WTC11 (cell line): ENCODE measurements at regions not wholly inside any gene's neighbourhood (a gene's known extent, or its start where the extent isn't known, plus 50 kb on each side); places are given as distances from the start of the nearest gene placed in this dataset.

ENCODE experiments used
- ATAC-seq: fragments of 200-7000 bp; cut with Tn5 transposase; 2 replicates; pipeline ENCODE4 v1.10.0; 2021; ENCODE audit warnings: mild to moderate bottlenecking, moderate library complexity
- CTCF ChIA-PET: fragments of 300-600 bp; sonication (Branson Sonifier 250); formaldehyde crosslinking; loops from one replicate; lab custom pipeline; 2021; ENCODE audit warnings: antibody characterized with exemption; lab: Charles Lee
- POLR2A ChIA-PET: fragments of 350-600 bp; sonication (Branson Sonifier 250); formaldehyde crosslinking; loops from one replicate; lab custom pipeline; 2021; ENCODE audit warnings: antibody characterized with exemption; lab: Charles Lee
- DNase-seq: peaks from one replicate; pipeline ENCODE4 v3.0.0; 2021; ENCODE audit warnings: low spot score
- H3K27ac Mint-ChIP-seq: 2 replicates; pipeline ENCODE4 v1.8.0; 2021; ENCODE audit warnings: mixed read lengths
- H3K27me3 Mint-ChIP-seq: 2 replicates; pipeline ENCODE4 v1.8.0; 2021; ENCODE audit warnings: low read depth, mild to moderate bottlenecking, moderate library complexity, mixed read lengths
- H3K36me3 Mint-ChIP-seq: 2 replicates; pipeline ENCODE4 v1.8.0; 2021; ENCODE audit warnings: mixed read lengths
- H3K4me1 Mint-ChIP-seq: 2 replicates; pipeline ENCODE4 v1.8.0; 2022; ENCODE audit warnings: mixed read lengths
- H3K4me3 Mint-ChIP-seq: 2 replicates; pipeline ENCODE4 v1.8.0; 2021; ENCODE audit warnings: mild to moderate bottlenecking, moderate library complexity, mixed read lengths
- H3K9me3 Mint-ChIP-seq: 2 replicates; pipeline ENCODE4 v1.8.0; 2021; ENCODE audit warnings: mixed read lengths
- ATF1 ChIP-seq: sonication (generic); formaldehyde crosslinking; IDR thresholded peaks from 2 replicates; pipeline ENCODE4 v1.8.1; 2023; ENCODE audit warnings: mild to moderate bottlenecking, moderate library complexity, missing genetic modification reagents
- ATF3 ChIP-seq: sonication (generic); formaldehyde crosslinking; conservative IDR thresholded peaks from 2 replicates; pipeline ENCODE4 v1.8.1; 2022; ENCODE audit warnings: mild to moderate bottlenecking, missing genetic modification reagents
- CREB1 ChIP-seq: sonication (generic); formaldehyde crosslinking; IDR thresholded peaks from 2 replicates; pipeline ENCODE4 v1.8.0; 2023; ENCODE audit warnings: mild to moderate bottlenecking, missing genetic modification reagents
- ELF4 ChIP-seq: sonication (generic); formaldehyde crosslinking; IDR thresholded peaks from 2 replicates; pipeline ENCODE4 v1.8.1; 2022; ENCODE audit warnings: low read depth, mild to moderate bottlenecking, moderate library complexity, missing genetic modification reagents
- ERG ChIP-seq: fragments of 250-450 bp; sonication (Bioruptor Pico); IDR thresholded peaks from 2 replicates; pipeline ENCODE4 v1.8.0; 2021; ENCODE audit warnings: mild to moderate bottlenecking
- ESRRA ChIP-seq: sonication (generic); formaldehyde crosslinking; IDR thresholded peaks from 2 replicates; pipeline ENCODE4 v1.8.1; 2022; ENCODE audit warnings: mild to moderate bottlenecking, missing genetic modification reagents, borderline replicate concordance
- ETV6 ChIP-seq: sonication (generic); formaldehyde crosslinking; IDR thresholded peaks from 2 replicates; pipeline ENCODE4 v1.8.1; 2022; ENCODE audit warnings: mild to moderate bottlenecking, missing genetic modification reagents
- FOXJ3 ChIP-seq: sonication (generic); formaldehyde crosslinking; IDR thresholded peaks from 2 replicates; pipeline ENCODE4 v1.9.0; 2021; ENCODE audit warnings: missing genetic modification reagents, mild to moderate bottlenecking, borderline replicate concordance
- JAZF1 ChIP-seq: fragments of 250-450 bp; sonication (Bioruptor Pico); IDR thresholded peaks from 2 replicates; pipeline ENCODE4 v1.9.0; 2021; ENCODE audit warnings: moderate library complexity, mild to moderate bottlenecking, inconsistent platforms
- JUN ChIP-seq: sonication (generic); formaldehyde crosslinking; IDR thresholded peaks from 2 replicates; pipeline ENCODE4 v1.8.0; 2023; ENCODE audit warnings: mild to moderate bottlenecking, missing genetic modification reagents
- KAT7 ChIP-seq: sonication (generic); formaldehyde crosslinking; IDR thresholded peaks from 2 replicates; pipeline ENCODE4 v1.8.1; 2023; ENCODE audit warnings: missing genetic modification reagents, mild to moderate bottlenecking, borderline replicate concordance
- NFYB ChIP-seq: sonication (generic); formaldehyde crosslinking; conservative IDR thresholded peaks from 2 replicates; pipeline ENCODE4 v1.8.0; 2022; ENCODE audit warnings: low read depth, missing genetic modification reagents
- NR1H2 ChIP-seq: sonication (generic); formaldehyde crosslinking; IDR thresholded peaks from 2 replicates; pipeline ENCODE4 v1.9.0; 2021; ENCODE audit warnings: mild to moderate bottlenecking, moderate library complexity, missing genetic modification reagents
- NR2C2 ChIP-seq: sonication (generic); formaldehyde crosslinking; IDR thresholded peaks from 2 replicates; pipeline ENCODE4 v1.8.0; 2022; ENCODE audit warnings: mild to moderate bottlenecking, missing genetic modification reagents
- SOX15 ChIP-seq: fragments of 250-450 bp; sonication (Bioruptor Pico); IDR thresholded peaks from 2 replicates; pipeline ENCODE4 v1.9.0; 2021; ENCODE audit warnings: mild to moderate bottlenecking
- TCF7 ChIP-seq: sonication (generic); formaldehyde crosslinking; IDR thresholded peaks from 2 replicates; pipeline ENCODE4 v1.8.0; 2022; ENCODE audit warnings: mild to moderate bottlenecking, low read depth, missing genetic modification reagents, moderate library complexity
- TEAD4 ChIP-seq: sonication (generic); formaldehyde crosslinking; IDR thresholded peaks from 2 replicates; pipeline ENCODE4 v1.8.0; 2022; ENCODE audit warnings: mild to moderate bottlenecking, missing genetic modification reagents
- TP53 ChIP-seq: sonication (generic); formaldehyde crosslinking; IDR thresholded peaks from 2 replicates; pipeline ENCODE4 v1.8.1; 2023; ENCODE audit warnings: mild to moderate bottlenecking, missing genetic modification reagents
- ZBTB43 ChIP-seq: sonication (generic); formaldehyde crosslinking; IDR thresholded peaks from 2 replicates; pipeline ENCODE4 v1.8.1; 2023; ENCODE audit warnings: mild to moderate bottlenecking, missing genetic modification reagents
- ZMAT4 ChIP-seq: fragments of 250-450 bp; sonication (Bioruptor Pico); IDR thresholded peaks from 2 replicates; pipeline ENCODE4 v1.9.0; 2021; ENCODE audit warnings: mild to moderate bottlenecking
- ZNF416 ChIP-seq: fragments of 250-450 bp; sonication (Bioruptor Pico); IDR thresholded peaks from 2 replicates; pipeline ENCODE4 v1.9.0; 2021; ENCODE audit warnings: mild to moderate bottlenecking, inconsistent platforms
- TF ChIP-seq, protein P1 (sequence below): sonication (generic); formaldehyde crosslinking; IDR thresholded peaks from 2 replicates; pipeline ENCODE4 v1.8.1; 2022; ENCODE audit warnings: mild to moderate bottlenecking, moderate library complexity, missing genetic modification reagents
- TF ChIP-seq, protein P2 (sequence below): sonication (generic); formaldehyde crosslinking; IDR thresholded peaks from 2 replicates; pipeline ENCODE4 v1.8.1; 2023; ENCODE audit warnings: mild to moderate bottlenecking, missing genetic modification reagents

GRCh38 chr1:209260136-209260535, 323.4 kb upstream of the CAMK1G start (continued):
- TF ChIP-seq ZMAT4 (CRISPR knock-in tag) (no peak), TEAD4 (CRISPR knock-in tag) (no peak)

DNA sequence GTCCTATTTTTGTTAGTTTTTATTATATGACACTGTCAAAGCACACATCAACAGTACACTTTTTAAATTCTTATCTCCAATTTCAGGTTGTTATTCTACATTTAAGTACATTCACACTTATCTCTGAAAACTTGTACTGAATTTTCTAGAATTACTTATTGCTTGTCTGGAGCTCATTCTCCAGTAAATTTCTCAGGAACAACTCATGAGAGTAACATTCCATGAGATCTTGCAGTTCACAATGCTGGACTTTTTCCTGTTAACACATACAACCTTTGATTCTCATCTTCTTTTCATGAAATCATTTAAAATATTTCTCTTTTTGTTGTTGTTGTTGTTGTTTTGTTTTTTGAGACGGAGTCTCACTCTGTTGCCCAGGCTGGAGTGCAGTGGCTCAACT, 320.9 kb upstream of the CAMK1G start:
- ATAC-seq (no peak), DNase-seq (no peak)
- CTCF ChIA-PET = interaction anchor here (2.8 kb wide), 1 partner anchor 13 kb away, joined by 10 read pairs; no protein-coding TSS in a partner anchor
- no peak overlapping the region for H3K4me3 Mint-ChIP-seq
- no peaks in the 10 kb centered on the region for H3K4me1 Mint-ChIP-seq
- H3K27me3 Mint-ChIP-seq = no peaks in the 10 kb centered on the region
- no peak overlapping the region for H3K27ac Mint-ChIP-seq
- POLR2A ChIA-PET = no interaction called here
- H3K36me3 Mint-ChIP-seq = peaks cover 30% of the 10 kb centered on the region
- peaks cover 37% of the 10 kb centered on the region for H3K9me3 Mint-ChIP-seq
- TF ChIP-seq SOX15 (CRISPR knock-in tag) = no peak
- no peak for TF ChIP-seq ZBTB43 (CRISPR knock-in tag)
- TF ChIP-seq ELF4 (CRISPR knock-in tag) = no peak
- TF ChIP-seq JUN (CRISPR knock-in tag) = no peak
- no peak for TF ChIP-seq JAZF1 (CRISPR knock-in tag)
- no peak for TF ChIP-seq ZNF416
- TF ChIP-seq FOXJ3 (CRISPR knock-in tag) = no peak
- no peak for TF ChIP-seq ETV6
- TF ChIP-seq TP53 (CRISPR knock-in tag) = no peak
- TF ChIP-seq NR2C2 = no peak
- TF ChIP-seq, protein P1, sequence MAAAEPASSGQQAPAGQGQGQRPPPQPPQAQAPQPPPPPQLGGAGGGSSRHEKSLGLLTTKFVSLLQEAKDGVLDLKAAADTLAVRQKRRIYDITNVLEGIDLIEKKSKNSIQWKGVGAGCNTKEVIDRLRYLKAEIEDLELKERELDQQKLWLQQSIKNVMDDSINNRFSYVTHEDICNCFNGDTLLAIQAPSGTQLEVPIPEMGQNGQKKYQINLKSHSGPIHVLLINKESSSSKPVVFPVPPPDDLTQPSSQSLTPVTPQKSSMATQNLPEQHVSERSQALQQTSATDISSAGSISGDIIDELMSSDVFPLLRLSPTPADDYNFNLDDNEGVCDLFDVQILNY (CRISPR knock-in tag) = no peak
- no peak for TF ChIP-seq NFYB (CRISPR knock-in tag)
- no peak for TF ChIP-seq ERG
- TF ChIP-seq ATF3 (CRISPR knock-in tag) = no peak
- TF ChIP-seq TEAD4 (CRISPR knock-in tag) = no peak
- TF ChIP-seq ATF1 (CRISPR knock-in tag) = no peak
- TF ChIP-seq ESRRA = no peak

DNA sequence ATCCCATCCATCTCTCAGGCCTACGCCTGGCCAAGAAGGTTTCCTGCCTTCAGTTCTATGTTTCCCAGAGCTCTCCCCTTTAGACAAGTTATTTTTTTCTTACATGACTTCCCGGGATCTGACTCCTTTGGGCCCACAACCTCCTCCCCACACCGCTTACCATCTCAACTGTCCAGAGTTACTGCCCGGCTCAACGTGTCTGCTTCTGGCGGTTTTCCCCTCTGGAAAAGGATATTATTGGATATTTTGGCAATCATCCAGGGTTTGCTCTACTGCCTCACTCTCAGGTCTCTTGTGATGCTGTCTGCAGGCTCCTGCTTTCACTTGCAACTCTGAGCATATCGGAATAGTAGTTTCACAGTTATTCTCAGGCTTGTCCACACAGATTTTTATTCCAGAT, 318.2 kb upstream of the CAMK1G start:
- no peak for ATAC-seq
- no peak overlapping the region for H3K4me3 Mint-ChIP-seq
- CTCF ChIA-PET = no interaction called here
- peaks cover 6% of the 10 kb centered on the region for H3K36me3 Mint-ChIP-seq
- TF ChIP-seq CREB1 (CRISPR knock-in tag) = no peak
- TF ChIP-seq NR1H2 (CRISPR knock-in tag) = no peak
- TF ChIP-seq ZMAT4 (CRISPR knock-in tag) = no peak
- TF ChIP-seq, protein P2, sequence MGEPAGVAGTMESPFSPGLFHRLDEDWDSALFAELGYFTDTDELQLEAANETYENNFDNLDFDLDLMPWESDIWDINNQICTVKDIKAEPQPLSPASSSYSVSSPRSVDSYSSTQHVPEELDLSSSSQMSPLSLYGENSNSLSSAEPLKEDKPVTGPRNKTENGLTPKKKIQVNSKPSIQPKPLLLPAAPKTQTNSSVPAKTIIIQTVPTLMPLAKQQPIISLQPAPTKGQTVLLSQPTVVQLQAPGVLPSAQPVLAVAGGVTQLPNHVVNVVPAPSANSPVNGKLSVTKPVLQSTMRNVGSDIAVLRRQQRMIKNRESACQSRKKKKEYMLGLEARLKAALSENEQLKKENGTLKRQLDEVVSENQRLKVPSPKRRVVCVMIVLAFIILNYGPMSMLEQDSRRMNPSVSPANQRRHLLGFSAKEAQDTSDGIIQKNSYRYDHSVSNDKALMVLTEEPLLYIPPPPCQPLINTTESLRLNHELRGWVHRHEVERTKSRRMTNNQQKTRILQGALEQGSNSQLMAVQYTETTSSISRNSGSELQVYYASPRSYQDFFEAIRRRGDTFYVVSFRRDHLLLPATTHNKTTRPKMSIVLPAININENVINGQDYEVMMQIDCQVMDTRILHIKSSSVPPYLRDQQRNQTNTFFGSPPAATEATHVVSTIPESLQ (CRISPR knock-in tag) = no peak
- TF ChIP-seq TCF7 = no peak
- no peak for TF ChIP-seq KAT7 (CRISPR knock-in tag)
- H3K27ac Mint-ChIP-seq = no peak overlapping the region
- H3K4me1 Mint-ChIP-seq = peaks cover 7% of the 10 kb centered on the region
- POLR2A ChIA-PET = no interaction called here
- no peaks in the 10 kb centered on the region for H3K27me3 Mint-ChIP-seq
- DNase-seq = no peak
- peaks cover 12% of the 10 kb centered on the region for H3K9me3 Mint-ChIP-seq
